GM13977 (cell line): ENCODE measurements at regions not wholly inside any gene's neighbourhood (a gene's known extent, or its start where the extent isn't known, plus 50 kb on each side); places are given as distances from the start of the nearest gene placed in this dataset.

Experiments used
- DNase-seq: peaks from one replicate; pipeline ENCODE4 v3.0.0; 2012; ENCODE audit warnings: low spot score
- in situ Hi-C: fragments of 300-500 bp; cut with MboI; formaldehyde crosslinking; loops from one replicate; pipeline ENCODE4 v1.12.0; 2022; ENCODE audit warnings: low sequenced_read_pairs, low pct_unique_long_range_greater_than_20kb, mixed read lengths, inconsistent platforms; ENCODE audit not compliant: unreplicated experiment
- TF ChIP-seq, protein P1 (sequence below): IDR thresholded peaks from 2 replicates; pipeline ENCODE4 v1.5.1; 2012; ENCODE audit warnings: mild to moderate bottlenecking, control low read depth; ENCODE audit not compliant: insufficient read depth; ENCODE audit errors: extremely low read depth, missing control alignments

DNA sequence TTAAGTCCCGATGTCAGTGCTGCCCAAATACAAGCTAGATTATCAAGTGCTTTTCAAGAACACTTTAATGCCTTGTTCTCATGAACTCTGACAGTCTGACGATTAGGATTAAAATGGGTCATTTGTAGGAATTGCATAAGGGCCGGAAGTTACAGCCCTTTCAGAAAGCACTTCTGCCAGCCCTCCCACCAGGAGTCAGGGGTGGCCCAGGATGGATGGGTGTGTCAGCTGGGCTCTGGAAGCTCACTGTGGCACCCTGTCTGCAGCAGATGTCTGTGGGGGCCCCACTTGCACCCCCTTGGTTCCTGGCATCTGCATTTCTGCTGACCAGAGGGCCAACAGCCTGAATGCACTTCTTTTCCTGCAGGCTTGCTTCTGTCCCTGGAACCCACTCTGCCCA lies 712.7 kb downstream of the UQCRFS1 start:
- TF ChIP-seq, protein P1, sequence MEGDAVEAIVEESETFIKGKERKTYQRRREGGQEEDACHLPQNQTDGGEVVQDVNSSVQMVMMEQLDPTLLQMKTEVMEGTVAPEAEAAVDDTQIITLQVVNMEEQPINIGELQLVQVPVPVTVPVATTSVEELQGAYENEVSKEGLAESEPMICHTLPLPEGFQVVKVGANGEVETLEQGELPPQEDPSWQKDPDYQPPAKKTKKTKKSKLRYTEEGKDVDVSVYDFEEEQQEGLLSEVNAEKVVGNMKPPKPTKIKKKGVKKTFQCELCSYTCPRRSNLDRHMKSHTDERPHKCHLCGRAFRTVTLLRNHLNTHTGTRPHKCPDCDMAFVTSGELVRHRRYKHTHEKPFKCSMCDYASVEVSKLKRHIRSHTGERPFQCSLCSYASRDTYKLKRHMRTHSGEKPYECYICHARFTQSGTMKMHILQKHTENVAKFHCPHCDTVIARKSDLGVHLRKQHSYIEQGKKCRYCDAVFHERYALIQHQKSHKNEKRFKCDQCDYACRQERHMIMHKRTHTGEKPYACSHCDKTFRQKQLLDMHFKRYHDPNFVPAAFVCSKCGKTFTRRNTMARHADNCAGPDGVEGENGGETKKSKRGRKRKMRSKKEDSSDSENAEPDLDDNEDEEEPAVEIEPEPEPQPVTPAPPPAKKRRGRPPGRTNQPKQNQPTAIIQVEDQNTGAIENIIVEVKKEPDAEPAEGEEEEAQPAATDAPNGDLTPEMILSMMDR = no peak
- in situ Hi-C loops = no loop called here
- no peak for DNase-seq

DNA sequence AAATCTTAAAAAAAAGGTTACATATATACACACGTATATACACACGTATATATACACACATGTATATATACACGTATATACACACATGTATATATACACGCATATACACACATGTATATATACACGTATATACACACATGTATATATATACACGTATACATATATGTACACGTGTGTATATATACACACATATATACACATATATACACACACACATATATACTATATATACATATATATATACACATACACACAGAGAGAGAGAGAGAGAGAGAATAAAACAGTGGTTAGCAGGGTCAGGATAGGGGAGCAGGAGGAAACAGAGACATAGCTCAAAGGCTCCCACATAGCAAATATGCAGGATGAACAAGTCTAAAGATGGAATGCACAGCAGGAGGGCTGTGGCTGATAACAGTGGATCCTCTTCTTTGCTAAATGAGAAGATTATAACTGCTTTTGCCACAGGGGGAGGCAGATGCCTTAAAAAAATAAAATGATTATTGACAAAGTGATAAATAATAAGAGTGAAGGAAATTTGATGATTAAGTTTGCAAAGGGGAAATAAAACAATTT lies 714.5 kb downstream of the UQCRFS1 start:
- in situ Hi-C loops = no loop called here
- DNase-seq = no peak
- TF ChIP-seq, protein P1 = no peak

DNA sequence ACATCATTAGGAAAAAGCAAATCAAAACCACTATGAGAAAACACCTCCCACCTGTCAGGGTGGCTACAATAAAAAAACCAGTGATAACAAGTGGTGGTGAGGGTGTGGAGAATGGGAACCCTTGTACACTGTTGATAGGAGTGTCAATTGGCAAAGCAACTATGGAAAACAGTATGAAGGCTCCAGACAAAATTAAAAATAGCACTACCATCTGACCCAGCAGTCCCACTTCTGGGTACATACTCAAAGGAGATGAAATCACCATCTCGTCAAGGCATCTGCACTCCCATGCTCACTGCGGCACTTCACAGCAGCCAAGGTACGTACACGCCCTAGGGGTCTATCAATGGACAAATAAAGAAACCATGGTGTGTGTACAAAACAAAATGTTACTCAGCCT lies 715.1 kb downstream of the UQCRFS1 start:
- no peak for DNase-seq
- in situ Hi-C loops = no loop called here
- TF ChIP-seq, protein P1 = no peak

DNA sequence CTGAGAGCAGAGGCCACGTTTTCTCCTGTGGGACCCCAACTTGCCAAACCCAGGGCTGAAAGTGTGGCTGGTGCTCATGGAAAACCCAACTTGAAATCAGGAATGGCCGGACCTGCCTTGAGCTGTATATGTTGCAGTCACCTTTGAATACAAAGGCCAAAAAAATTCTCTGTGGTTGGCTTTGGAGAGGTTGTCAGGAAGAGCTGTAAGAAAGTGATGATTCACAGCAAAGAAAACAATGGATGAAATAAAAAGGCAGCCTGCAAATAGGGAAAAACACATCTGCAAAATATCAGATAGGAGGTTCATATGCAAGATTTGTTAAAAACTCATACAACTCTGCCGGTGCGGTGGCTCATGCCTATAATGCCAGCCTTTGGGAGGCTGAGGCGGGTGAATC lies 715.8 kb downstream of the UQCRFS1 start:
- in situ Hi-C loops = no loop called here
- TF ChIP-seq, protein P1 = no peak
- DNase-seq = no peak

DNA sequence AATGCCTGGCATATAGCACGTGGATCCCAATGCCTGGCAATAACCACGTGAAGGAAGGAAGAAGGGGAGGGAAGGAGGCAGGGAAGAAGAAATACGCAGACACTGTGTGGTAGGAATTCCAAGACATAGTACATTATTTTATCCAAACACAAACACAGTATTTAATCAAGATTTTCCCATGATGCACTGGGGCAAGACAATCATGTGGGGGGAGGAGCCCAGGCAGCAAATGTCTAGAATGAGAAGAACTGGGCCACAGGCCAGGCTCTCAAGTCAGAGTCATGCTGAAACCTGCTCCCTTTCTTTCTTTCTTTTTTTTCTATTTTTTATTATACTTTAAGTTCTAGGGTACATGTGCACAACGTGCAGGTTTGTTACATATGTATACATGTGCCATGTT lies 717.9 kb downstream of the UQCRFS1 start:
- in situ Hi-C loops = no loop called here
- DNase-seq = no peak
- TF ChIP-seq, protein P1 = no peak

DNA sequence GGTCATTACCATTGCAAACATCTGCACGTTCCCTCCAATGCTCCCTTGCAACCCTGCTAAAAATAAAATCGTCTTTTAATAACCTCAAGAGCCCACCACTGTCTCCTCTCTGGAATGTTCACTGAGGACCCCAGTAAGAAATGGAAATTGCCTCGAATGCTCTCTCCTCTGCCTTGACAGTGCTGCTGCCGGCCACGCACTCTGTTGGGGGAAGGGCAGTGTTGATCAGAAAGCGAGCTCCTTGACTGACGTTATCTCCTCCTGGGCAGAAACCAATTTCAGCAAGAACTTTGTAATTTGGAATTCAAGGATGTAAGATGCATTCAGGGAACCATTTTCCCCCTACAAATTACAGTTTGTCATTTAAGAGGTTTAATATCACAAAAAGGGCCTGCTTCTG lies 718.5 kb downstream of the UQCRFS1 start:
- in situ Hi-C loops = no loop called here
- no peak for DNase-seq
- TF ChIP-seq, protein P1 = no peak

DNA sequence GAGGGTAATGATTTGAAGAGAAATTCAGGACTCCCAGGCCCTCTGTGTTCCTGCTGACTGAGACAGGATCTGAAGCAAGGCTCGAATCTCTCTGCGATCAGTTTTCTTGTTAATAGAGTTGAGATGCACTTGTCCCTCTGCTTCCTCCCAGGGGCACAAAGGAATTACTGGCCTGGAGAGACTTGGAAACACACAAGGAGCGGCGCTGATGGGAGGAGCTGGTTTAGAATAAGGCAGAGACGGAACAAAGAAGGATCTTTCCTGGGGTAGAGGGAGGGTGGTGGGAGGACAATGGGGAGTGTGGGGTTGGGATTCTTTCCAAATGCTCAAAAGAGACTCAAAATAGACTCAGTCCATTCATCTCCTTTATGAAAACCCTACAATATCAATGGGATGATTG lies 719.1 kb downstream of the UQCRFS1 start:
- no peak for DNase-seq
- in situ Hi-C loops = no loop called here
- TF ChIP-seq, protein P1 = no peak
